ENCODE measurements at regions not wholly inside any gene's neighbourhood (a gene's known extent, or its start where the extent isn't known, plus 50 kb on each side); places are given as distances from the start of the nearest gene placed in this dataset.
A peak's percentile ranks its signal among the peaks of the same experiment; 100 is the strongest.

DNA sequence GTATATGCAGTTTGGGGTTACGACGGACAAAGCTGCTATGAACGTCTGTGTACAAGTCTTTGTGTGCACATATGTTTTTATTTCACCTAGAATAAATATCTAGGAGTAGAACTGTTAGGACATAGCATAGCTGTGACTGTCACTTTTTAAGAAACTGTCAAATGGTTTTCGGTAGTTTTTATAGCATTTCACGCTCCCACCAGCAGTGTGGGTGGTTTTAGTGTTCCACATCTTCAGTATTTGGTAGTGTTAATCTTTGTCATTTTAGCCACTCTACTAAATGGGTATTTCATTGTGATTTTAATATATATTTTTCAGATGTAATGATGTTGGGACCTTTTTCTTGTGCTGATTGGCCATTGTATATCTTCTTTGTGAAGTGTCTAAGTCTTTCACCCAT is 109.1 kb upstream of the BCAT1 start:
- DNase-seq (ENCODE audit: low spot score), result no peak

DNA sequence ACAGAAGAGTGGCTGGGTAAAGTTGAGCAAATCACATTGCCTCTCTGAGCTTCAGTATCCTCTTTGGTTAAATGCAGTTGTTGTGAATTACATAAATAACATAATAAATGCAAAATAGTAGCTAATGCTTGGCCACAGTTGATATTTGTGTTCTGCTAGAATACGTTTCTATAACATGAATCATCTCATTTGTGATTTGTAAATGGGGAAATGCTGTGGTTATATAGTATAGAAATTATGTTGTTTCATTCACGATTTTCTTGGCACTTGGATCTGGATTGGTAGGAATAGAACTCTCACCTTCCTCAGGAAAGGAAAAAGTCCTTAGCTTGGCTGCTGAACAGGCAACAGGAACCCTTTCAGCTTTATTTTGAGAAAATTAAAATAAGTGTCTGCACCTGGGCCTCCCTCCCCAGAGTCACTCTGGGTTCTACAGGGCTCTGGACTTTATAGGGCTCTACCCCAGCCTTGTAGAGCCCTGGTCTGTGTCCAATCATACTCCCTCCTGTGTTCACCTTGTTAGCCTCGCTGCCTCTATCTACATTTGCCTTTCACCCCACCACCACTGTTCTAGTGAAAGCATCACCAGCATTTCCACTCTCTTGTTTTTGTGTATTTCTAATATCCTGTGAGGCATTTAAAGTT is 107.7 kb upstream of the BCAT1 start:
- no peak for DNase-seq (ENCODE audit: low spot score)

- DNase-seq (ENCODE audit: low spot score), result no peak
Measured at GRCh38 chr12:25056011-25056410, 107.1 kb upstream of the BCAT1 start.

DNA sequence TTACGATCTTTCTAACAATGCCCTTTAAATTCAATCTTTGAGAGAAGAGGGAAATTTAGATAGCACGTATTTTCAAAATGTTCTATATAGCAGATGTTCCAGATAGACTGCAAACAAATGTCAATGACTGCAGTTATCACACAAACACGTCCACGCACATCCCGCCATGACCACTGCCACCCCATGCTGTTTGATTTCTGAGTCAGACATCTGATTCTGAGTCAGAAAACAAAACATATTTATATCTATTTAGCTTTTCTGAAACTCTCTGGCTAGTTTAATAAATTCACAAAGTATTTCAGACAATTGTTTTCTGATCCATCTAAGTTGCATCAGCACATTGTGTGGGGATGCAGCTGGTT is 105.9 kb upstream of the BCAT1 start:
- no peak for DNase-seq (ENCODE audit: low spot score)

DNA sequence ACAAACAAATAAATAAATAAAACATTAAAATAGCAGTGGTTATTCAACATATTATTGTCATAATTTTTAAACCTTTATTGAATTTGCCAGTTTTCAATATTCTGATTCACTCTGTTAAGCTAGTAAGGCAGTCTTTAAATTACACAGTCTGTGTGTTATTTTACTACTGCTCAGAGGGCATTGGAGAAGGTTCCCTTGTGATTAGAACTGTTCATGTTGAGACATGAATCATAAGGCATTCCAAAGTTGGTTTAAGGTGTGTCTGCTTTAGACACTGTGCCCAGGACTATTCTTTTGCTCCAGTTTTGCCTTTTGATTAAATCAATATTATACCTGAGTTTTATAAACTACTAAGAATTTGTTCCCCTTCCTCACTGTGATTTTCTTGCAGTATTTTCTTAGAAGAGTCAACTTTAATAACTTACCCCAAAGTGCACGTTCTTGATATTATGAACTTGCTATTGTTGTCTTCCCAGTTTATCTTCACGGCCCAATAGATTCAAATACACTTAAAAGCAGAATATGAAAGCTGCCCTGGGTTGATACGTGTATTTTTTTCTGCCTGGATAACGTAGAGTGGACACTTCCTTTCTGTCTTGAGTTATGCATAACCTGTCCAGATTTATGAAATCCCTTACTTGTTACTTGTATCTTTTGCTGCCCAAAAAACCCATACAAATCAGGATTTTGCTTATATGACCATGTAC is 105.3 kb upstream of the BCAT1 start:
- DNase-seq (ENCODE audit: low spot score), result peak; percentile 30

- DNase-seq (ENCODE audit: low spot score), result no peak
Measured at GRCh38 chr12:25052914-25053211, 104.0 kb upstream of the BCAT1 start.

- no peak for DNase-seq (ENCODE audit: low spot score)
Measured at GRCh38 chr12:25052196-25052913, 103.5 kb upstream of the BCAT1 start.

- DNase-seq (ENCODE audit: low spot score), result no peak
Measured at GRCh38 chr12:25051656-25052195, 102.8 kb upstream of the BCAT1 start.

- DNase-seq (ENCODE audit: low spot score), result no peak
Measured at GRCh38 chr12:25051171-25051570, 102.3 kb upstream of the BCAT1 start.

DNA sequence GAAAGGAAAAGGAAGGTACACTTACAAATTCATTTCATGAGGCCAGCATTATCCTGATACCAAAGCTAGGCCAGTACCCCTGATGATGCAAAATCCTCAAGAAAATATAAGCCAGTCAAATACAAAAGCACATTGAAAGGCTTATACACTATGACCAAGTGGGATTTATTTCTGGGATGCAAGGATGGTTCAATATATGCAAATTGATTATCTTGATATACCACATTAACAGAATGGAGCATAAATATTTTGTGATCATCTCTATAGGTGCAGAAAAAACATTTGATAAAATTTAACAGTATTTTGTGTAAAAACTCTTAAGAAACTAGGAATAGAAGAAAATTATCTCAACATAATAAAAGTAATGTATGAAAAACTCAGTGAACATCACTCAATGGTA is 97.0 kb upstream of the BCAT1 start:
- DNase-seq (ENCODE audit: low spot score), result no peak

GRCh38 chr12:25041006-25041741 is 92.3 kb upstream of the BCAT1 start:
- DNase-seq (ENCODE audit: low spot score), result no peak

DNA sequence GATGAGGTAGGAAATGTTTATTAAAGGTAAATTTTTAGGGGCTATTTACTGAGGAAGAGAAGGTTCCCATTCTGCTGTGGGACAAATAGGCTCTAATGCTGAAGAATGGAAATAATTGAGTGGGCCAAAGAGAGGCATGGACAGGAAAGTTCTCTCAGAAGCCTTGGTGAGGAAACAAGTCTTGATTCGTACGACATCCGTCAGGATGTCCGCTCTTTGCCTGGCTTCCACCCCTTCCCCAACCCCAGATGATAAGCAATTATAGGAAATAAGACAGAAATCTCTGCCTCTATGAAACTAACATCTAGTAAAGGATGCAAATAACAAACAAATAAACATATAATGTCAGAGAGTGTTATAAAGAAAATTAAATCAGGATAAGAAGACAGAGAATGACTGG is 91.7 kb upstream of the BCAT1 start:
- DNase-seq (ENCODE audit: low spot score), result no peak

GRCh38 chr12:25034676-25035075 is 85.8 kb upstream of the BCAT1 start:
- no peak for DNase-seq (ENCODE audit: low spot score)

GRCh38 chr12:25025951-25026490 is 77.1 kb upstream of the BCAT1 start:
- DNase-seq (ENCODE audit: low spot score), result no peak

DNA sequence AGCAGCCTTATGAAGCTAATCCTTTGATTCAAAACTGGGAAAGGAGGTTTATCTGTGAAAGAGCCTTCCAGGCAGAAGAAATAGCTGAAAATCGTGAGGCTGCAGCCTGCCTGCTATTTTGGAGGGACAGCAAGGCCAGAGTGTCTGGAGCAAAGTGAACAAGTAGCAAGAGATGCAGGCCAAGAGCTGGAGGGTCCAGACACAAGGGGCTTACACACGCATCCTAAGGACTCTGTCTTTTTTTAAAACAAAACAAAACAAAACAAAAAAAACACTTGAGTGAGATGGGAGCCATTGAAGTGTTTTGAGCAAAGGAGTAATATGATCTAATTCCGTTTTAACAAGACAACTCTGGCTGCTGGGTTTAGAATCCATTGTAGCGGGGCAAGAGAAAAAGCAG is 76.4 kb upstream of the BCAT1 start:
- no peak for DNase-seq (ENCODE audit: low spot score)

DNA sequence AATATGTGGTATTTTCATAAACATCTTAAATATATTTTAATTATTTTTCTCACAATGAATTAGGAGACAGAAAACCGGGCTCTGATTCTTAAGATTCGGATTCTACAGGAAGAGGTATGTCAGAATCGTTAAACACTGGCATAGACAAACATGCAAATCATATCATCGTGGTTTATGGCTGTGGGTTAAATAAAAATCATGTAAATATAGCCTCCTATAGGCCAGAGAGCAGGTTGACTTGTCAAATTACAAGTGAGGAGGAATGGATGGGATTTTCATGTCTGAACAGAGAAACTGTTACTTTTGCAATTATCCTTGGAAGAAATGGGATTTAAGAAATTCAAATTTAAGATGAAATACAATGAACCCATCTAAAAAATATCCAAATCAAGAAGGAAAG is 74.9 kb upstream of the BCAT1 start:
- no peak for DNase-seq (ENCODE audit: low spot score)

- no peak for DNase-seq (ENCODE audit: low spot score)
Measured at GRCh38 chr12:25020621-25021243, 71.8 kb upstream of the BCAT1 start.

GRCh38 chr12:25018146-25018545 is 69.2 kb upstream of the BCAT1 start:
- no peak for DNase-seq (ENCODE audit: low spot score)

DNA sequence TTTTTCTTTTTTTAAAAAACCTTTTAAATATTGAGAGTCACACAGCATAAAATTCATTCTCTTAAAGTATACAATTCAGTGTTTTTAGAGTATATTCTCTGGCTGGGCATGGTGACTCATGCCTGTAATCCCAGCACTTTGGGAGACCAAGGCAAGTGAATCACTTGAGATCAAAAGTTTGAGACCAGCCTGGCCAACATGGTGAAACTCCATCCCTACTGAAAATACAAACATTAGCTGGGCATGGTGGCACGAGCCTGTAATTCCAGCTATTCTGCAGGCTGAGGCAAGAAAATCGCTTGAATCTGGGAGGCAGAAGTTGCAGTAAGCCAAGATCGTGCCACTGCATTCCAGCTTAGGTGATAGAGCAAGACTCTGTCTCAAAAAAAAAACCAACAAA is 68.4 kb upstream of the BCAT1 start:
- no peak for DNase-seq (ENCODE audit: low spot score)

DNA sequence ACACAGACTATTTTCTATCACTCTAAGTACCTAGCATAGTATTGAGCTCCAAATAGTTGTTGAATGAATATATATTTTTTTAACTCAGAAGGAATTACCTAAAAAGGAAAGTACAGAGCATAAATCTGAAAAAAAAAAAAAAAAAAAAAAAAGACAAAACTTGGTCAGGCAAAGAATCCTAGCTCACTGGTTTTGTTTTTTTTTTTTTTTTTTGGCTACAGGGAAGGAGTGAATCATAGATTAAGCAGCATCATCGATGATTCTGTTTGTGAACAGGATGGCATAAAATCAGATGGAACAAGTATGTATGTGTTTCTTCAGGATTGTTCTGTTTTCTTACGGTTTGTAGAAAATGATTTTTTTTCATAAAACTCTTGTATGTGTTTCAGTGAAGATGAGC is 66.1 kb upstream of the BCAT1 start:
- no peak for DNase-seq (ENCODE audit: low spot score)

- DNase-seq (ENCODE audit: low spot score), result no peak
Measured at GRCh38 chr12:25013061-25013460, 64.2 kb upstream of the BCAT1 start.

DNA sequence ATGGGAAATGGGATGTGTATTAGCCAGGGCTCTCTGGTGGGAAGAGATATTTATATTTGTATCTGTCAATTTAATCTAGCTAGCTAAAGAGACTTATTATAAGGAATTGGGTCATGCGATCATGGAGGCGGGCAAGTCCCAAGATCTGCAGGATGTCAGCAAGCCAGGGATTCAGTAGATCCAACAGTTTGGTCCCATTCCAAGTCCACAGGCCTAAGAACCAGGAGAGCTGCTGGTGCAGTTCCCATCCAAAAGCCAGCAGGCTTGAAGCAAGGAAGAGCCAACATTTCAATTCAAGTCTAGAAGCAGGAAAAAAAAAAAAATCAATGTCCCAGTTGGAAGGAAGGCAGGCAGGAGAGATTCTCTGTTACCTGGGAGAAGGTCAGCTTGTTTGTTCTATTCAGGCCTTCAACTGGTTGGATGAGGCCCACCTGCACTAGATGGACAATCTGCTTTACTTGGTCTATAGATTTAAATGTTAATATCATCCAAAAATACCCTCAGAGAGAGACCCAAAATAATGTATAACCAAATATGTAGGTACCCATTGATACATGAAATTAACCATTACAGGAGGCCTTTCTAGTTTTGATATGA is 60.7 kb upstream of the BCAT1 start:
- no peak for DNase-seq (ENCODE audit: low spot score)
